Activated naive CD4-positive, alpha-beta T cell treated with anti-CD3 and anti-CD28 coated beads, Interleukin-2, amount 50 U/mL, for 72 hours (primary cell): ENCODE measurements at regions not wholly inside any gene's neighbourhood (a gene's known extent, or its start where the extent isn't known, plus 50 kb on each side); places are given as distances from the start of the nearest gene placed in this dataset.

Source experiments
- ATAC-seq, 2 donors: fragments of 150-1000 bp; cut with Tn5 transposase; 2 replicates each; pipeline ENCODE4 v1.10.0; 2021; ENCODE audit warnings: mild to moderate bottlenecking in 2 of 2, moderate library complexity in 2 of 2
- DNase-seq, 2 donors: peaks; one replicate each; pipeline ENCODE4 v3.0.0; 2021 to 2022; ENCODE audit warnings: low spot score in 2 of 2
- H3K27ac Mint-ChIP-seq, 2 donors: one replicate each; pipeline ENCODE4 v1.8.0; 2022; ENCODE audit warnings: mild to moderate bottlenecking in 2 of 2, mixed read lengths in 2 of 2
- H3K36me3 Mint-ChIP-seq, 2 donors: one replicate each; pipeline ENCODE4 v1.8.0; 2022; ENCODE audit warnings: mixed read lengths in 2 of 2
- H3K9me3 Mint-ChIP-seq, 2 donors: one replicate each; pipeline ENCODE4 v1.8.0; 2022; ENCODE audit warnings: mixed read lengths in 2 of 2

DNA sequence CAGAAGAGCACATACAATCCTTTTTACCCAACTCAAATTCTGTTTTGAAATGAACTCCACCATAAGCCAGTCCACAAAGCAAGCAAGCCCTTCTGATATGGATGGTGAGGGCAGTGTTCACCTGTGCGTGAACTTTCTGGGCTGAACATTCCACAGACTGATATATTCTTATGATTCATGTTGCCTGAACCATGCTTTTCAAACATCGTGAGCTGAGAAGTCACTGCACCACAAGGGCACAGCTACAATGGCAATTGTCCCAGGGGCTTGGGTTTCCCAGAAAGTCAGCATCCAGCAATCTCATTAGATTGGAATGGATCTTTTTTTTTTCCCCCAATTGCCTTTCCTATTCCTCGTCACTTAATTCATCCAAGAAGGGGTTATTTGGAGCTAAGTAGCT is 86.9 kb upstream of the ZNF438 start:
- no peak for ATAC-seq
- peaks cover 3 to 5% of the 10 kb centered on the region in 2 donors for H3K9me3 Mint-ChIP-seq

DNA sequence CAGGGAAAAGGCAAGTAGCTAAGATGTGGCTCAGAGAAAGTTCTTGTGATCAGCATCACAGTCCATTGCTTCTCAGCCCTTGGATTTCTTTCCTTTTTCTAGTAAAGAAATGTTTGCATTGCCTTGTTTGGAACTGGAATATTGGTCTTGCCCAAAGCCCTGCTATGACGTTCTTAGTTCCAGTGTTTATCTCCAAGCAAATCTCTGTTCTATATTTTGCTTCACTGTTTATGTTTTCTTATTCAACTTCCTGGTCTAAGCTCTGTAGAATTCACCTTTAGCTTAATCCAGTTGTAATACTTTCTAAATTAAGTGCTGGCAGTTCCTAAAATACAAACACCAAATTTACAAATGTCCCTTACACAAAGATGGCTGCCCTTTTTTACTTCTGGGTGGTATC is 88.7 kb upstream of the ZNF438 start:
- Mint-ChIP-seq H3K9me3 (peaks cover under 1 to 5% of the 10 kb centered on the region in 2 donors), H3K27ac (no peak overlapping the region), H3K36me3 (no peaks in the 10 kb centered on the region)
- no peak for DNase-seq
- no peak for ATAC-seq

More for the DNA sequence above, 86.9 kb upstream of the ZNF438 start:
- H3K27ac Mint-ChIP-seq = no peak overlapping the region
- H3K36me3 Mint-ChIP-seq = no peaks in the 10 kb centered on the region
- no peak for DNase-seq

DNA sequence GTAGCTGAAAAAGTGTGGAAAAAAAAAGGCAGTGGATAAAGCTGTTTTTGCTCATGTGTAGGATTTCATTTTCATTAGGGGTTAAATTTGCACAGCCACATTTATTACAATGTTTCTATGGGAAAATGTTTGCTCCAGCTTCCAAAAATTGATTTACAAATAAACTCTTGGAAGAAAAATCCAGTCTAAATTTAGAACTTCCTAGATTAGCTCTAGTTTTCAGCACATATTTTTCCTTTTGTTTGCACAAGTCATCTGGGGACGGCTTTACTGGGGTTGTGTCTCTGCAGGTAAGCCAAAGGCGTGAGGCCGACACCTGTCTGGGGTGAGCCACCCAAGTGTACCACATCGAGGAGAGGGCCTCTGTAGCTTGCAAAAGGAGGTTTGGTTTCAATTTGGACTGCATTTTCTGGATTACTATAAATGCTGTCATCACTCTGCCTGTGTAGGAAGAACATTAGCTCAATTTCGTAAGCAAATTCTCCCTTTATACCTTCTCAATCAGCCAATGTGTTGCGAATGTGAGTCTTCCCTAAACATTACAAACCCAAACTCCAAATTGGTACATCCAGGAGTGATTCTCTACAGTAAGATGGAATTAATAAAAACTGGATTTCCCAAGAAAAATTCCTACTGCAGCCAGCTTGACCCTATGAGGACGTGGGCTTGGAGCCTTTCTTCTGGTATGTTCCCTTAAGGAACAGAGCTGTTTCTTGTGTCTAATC is 89.5 kb upstream of the ZNF438 start:
- Mint-ChIP-seq H3K9me3 (peaks cover 0 to 5% of the 10 kb centered on the region in 2 donors), H3K36me3 (no peaks in the 10 kb centered on the region), H3K27ac (no peak overlapping the region)
- ATAC-seq = no peak
- DNase-seq = no peak

DNA sequence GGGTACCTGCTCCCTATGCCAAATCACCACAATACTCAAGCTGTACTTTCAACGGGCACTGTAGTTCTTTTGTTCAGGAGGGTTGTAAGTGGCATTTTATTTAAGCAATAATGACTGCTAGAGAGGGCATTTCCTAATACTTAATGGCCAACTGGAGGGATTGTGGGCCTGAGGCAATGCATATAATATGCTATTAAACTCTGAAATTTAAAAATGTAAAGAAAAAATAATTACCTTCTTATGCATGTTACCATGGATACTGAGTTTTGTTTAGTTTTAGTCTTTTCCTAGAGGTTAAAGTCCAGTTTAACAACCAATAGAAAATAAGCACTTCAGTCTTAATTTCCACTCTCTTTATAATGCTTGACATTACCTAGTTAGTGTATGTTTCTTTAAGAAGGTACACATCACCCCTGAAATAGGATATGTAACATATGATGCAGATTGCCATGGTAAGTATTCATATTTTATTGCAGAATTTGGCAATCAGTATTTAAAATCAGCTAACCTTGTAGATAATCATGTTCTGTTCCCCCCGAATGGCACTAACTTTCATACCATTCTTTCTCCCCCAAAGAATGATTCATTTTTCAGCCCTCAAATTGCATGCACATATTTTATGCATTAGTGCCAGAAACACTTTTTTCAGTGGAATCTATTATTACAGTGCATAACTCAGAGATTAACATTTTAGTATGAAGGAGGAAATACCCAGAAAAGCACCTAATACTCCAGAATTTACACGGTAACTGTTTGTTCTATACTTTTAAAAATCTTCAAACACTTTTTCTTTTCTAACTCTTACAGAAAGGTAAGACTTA is 90.3 kb upstream of the ZNF438 start:
- ATAC-seq (no peak), DNase-seq (no peak)
- H3K9me3 Mint-ChIP-seq = peaks cover 0 to 5% of the 10 kb centered on the region in 2 donors
- no peak overlapping the region for H3K27ac Mint-ChIP-seq
- H3K36me3 Mint-ChIP-seq = no peaks in the 10 kb centered on the region

DNA sequence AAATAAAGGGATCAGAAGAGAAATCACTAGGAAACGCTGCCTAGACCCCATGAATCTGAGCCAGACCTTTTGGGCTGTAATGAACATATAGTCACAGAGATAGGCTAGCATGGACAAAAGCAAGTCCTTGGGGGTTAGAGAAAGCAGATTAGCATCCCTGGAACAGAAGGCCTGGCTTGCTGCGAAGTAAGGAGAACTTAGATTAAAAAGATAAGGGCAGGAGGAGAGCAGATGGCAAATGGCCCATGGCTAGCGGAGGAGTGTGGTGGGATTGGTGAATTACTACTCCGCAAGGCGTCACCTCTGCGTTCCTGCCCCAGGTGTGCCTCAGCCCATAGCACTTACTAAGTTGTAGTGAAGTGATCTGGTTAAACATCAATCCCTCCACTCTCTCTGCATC is 92.3 kb upstream of the ZNF438 start:
- peaks cover 0 to 5% of the 10 kb centered on the region in 2 donors for H3K9me3 Mint-ChIP-seq
- H3K27ac Mint-ChIP-seq = peak overlapping the region in 1 of 2 donors; percentile 11
- H3K36me3 Mint-ChIP-seq = no peaks in the 10 kb centered on the region
- ATAC-seq = no peak
- no peak for DNase-seq

DNA sequence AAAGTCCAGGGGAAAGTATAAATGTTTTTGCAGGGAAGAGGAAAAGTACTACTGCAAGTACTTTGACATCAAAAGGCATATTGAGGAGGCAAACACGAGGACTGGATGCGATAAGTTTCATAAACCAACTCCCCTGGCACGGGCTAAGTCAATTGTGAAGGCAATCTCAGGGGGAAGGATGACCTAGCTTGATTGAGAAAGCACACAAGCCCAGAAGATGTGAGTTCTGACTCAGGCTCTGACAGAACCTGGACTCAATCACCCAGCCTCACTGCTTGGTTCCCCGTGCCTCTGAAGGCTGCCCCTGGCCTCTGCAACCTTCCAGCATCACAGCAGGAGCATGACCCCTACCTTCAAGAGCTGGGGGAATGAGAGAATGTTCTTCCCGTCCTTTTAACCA is 93.2 kb upstream of the ZNF438 start:
- H3K36me3 Mint-ChIP-seq = no peaks in the 10 kb centered on the region
- ATAC-seq (peak; percentile 39 to 48), DNase-seq (no peak)
- H3K27ac Mint-ChIP-seq = no peak overlapping the region
- peaks cover 0 to 4% of the 10 kb centered on the region in 2 donors for H3K9me3 Mint-ChIP-seq

DNA sequence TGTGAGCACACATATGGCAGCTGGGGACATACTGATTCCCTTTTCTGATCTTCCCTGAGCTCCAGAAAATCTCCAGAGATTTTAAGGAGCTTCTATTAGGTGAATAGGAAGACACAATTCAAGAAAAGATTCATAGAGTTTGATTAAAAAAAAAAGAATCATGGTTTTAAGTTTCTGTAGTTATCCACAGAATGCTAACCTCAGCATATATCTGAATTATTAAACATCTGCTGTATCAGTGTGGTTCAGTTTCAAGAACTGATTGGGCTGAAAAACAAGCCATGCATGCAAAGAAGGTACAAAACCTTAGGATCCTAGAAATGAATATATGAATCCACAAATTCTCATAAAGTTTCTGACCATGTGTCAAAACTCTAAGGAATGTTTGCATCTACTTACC is 94.1 kb upstream of the ZNF438 start:
- Mint-ChIP-seq H3K36me3 (no peaks in the 10 kb centered on the region), H3K9me3 (no peaks in the 10 kb centered on the region), H3K27ac (no peak overlapping the region)
- ATAC-seq = peak in 1 of 2 donors; percentile 9
- no peak for DNase-seq

DNA sequence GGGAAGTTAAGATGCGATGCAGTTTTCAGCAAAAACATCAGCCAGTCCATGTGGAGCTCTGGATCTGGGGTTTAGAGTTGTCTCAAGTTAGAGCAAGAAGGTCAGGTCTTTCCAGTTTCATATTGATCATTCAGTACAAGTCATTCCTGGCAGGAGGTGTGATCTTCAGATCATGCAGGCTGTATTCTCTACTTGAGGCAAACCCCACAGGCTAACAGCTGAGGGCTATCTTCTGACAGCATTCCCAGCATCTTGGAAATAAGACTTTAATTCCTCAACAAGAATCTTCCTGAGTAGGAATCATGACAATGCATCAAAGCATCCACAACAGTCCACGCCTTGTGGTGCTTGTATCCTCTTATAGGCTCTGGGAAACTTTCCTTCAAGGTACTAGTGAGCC is 94.9 kb upstream of the ZNF438 start:
- H3K9me3 Mint-ChIP-seq = no peaks in the 10 kb centered on the region
- DNase-seq (no peak), ATAC-seq (peak; percentile 67 to 72)
- H3K27ac Mint-ChIP-seq = no peak overlapping the region
- no peaks in the 10 kb centered on the region for H3K36me3 Mint-ChIP-seq

DNA sequence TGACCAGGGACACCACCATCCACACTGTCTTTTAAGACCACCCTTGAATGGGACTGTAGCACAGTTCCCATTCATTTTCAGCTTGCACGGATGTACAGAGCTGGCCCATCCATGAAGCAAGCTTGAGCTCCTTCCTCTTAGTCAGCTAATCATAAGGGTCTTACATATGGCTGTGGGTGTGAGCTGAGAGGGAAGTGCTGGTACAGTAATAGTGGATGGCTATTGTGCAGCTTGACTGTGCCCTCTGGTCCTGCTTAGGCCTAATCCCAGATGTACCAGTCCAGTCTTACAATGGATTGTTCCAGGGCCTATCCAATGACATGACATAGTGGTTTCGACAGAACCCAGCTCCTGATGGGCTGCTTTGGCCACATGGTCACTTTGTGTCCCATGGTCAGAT is 96.9 kb upstream of the ZNF438 start:
- DNase-seq (no peak), ATAC-seq (no peak)
- no peaks in the 10 kb centered on the region for H3K9me3 Mint-ChIP-seq
- no peak overlapping the region for H3K27ac Mint-ChIP-seq
- H3K36me3 Mint-ChIP-seq = no peaks in the 10 kb centered on the region

DNA sequence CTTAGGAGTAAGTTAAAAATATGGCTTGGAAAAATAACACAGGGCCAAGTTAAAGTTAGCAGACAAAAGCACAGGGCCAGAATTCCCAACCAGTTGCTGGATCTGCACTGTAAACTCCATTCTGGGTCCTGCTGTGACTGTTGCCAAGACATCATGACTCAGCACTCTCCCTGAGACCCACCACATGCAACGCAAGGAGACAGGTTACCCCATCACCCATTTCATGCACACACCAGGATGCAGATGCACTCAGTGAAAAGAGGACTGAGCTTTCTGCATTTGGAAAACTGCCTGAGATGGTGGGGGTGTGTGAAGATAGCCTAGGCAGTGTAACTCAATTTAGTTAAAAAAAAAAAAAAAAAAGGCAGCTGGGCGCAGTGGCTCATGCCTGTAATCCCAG is 97.6 kb upstream of the ZNF438 start:
- ATAC-seq (no peak), DNase-seq (no peak)
- Mint-ChIP-seq H3K9me3 (no peaks in the 10 kb centered on the region), H3K36me3 (no peaks in the 10 kb centered on the region), H3K27ac (no peak overlapping the region)

DNA sequence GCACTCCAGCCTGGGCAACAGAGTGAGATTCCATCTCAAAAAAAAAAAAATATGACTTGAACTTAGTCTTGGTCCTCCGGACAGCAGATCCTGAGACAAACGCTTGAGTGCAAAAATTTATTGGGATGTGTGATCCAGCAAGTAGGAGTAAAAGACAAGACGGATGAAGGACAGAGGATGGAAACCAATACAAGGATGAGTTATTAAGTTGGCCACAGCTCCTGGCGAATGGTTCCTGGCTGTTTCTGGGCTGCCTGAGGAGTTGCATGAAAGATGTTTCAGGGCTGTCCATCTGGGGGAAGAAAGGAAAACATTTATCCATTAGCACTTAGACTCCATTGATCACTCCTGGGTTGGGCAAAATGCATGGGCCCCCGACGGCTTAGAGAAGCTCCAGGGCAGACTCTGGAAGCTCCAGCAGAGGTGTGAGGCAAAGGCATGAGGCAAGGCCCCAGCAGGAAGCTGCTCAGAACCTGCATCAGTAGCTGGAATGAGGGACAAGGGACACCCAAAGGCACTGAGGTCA is 98.3 kb upstream of the ZNF438 start:
- ATAC-seq (no peak), DNase-seq (no peak)
- H3K27ac Mint-ChIP-seq = no peak overlapping the region
- H3K9me3 Mint-ChIP-seq = no peaks in the 10 kb centered on the region
- H3K36me3 Mint-ChIP-seq = no peaks in the 10 kb centered on the region

DNA sequence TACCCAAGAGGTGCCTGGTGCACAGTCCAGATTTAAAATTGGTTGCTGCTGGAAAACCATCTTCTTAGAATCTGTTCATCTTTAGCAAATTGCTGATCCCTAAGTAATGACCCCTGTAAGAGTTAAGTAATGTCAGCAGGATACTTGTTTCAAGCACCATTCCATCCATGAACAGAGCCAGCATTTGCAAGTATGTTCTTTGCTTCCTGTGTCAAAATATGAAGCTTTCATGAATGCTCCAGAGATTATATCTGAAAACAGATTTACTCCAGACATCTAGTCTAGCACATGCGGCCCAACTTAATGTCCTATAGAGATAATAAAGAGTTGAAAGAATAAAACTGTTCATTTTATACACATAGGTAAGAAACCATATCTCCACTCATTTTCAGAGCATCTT is 98.7 kb upstream of the ZNF438 start:
- DNase-seq (no peak), ATAC-seq (no peak)
- no peak overlapping the region for H3K27ac Mint-ChIP-seq

DNA sequence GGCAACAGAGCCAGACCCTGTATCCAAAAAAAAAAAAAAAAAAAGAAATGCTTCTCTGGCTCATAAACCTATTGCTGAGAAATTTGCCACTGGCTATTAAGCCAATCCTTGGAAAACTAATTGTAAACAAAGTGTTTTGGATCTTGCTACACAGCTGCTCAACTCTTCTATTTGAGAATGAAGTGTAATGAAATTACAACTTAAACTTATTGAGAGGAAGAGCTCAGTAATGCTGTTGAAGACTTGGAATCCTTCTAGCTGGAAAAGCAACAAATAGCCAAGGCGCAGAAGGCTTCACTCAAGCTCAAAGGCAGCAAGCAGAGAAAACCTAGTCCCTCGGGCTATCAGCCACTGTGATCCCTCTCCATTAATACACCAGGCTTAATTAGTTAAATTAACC is 99.6 kb upstream of the ZNF438 start:
- H3K36me3 Mint-ChIP-seq = no peaks in the 10 kb centered on the region
- DNase-seq (no peak), ATAC-seq (no peak)

More for the DNA sequence above, 98.7 kb upstream of the ZNF438 start:
- no peaks in the 10 kb centered on the region for H3K9me3 Mint-ChIP-seq
- H3K36me3 Mint-ChIP-seq = no peaks in the 10 kb centered on the region

DNA sequence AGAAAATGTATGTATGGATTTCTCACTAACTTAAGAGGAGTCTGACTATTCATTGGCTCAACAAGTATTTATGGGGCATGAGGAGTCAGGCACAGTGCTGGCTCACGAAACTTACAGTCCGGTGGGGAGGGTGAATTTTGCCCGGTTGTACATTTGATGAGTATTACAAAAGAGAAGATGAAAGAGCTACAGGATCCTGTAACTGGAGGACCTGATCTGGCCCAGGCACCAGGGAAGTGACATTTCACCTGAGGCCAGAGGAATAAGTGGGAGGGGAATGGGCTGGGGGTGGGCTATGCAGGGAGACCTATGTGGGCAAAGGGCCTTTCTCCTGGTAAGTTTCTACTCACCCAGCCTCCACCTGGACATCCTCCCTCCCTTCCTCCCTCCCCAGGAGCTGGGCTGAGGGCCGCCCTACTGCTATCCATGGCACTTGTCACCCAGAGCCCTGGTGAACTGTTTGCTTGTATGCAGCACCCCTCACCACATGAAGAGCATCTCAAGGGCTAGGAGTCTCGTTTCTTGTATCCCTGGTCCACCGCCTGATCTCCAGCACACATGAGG is 101.1 kb upstream of the ZNF438 start:
- no peaks in the 10 kb centered on the region for H3K9me3 Mint-ChIP-seq
- no peaks in the 10 kb centered on the region for H3K36me3 Mint-ChIP-seq
- DNase-seq (no peak), ATAC-seq (no peak)
- H3K27ac Mint-ChIP-seq = no peak overlapping the region

More for the DNA sequence above, 99.6 kb upstream of the ZNF438 start:
- Mint-ChIP-seq H3K9me3 (no peaks in the 10 kb centered on the region), H3K27ac (no peak overlapping the region)

DNA sequence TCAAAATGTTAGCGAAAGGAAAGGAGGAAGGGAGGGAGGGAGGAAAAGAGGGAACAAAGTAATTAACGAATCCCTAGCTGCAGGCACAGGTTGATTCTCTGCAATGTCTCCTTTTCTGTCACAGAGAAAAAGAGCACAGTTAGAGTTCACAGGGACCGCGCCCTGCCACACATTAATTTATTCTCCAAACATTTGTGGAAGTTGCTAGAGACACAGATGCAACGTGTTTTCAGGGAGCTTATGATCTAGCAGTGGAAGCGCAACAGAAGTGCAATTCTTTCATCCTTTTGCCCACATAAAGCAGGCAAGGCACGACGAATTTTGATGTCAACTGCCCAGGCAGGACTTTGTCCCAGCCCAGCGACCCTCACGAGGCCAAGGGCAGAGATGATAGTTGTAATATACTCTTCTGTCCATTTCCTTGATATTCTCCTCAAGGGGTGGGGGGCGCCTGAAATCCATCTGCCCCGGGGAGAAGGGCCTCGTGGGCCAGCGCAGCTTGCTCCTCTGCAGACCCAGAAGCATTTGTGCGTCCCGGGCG is 101.7 kb upstream of the ZNF438 start:
- Mint-ChIP-seq H3K9me3 (no peaks in the 10 kb centered on the region), H3K27ac (peak overlapping the region in 1 of 2 donors; percentile 89), H3K36me3 (no peaks in the 10 kb centered on the region)
- DNase-seq (no peak), ATAC-seq (no peak)

DNA sequence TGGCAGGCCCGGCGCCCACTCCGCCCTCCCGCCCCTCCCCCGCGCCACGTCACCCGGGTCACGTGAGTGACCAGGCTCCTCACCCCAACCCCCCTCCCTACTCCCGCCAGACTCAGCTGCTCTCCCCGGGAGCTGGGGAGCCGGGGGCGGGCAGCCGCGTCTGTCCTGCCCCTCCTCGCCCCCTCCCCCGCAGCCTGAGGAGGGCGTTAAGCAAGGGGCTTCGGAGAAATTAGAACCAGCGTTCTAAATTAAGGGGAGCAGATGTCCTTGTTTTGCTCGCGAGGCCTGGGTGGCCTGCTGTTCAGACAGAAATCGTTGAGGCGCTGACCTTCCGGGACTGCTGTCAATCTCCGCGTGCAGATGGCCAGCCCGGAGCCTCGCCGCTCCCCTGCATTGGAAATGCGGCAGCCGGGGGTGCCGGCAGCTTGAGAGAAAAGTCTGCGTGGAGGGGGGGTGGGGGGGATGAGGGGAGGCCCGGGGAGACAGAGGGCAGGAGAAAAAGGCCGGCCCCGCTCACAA is 102.2 kb upstream of the ZNF438 start:
- no peaks in the 10 kb centered on the region for H3K36me3 Mint-ChIP-seq
- ATAC-seq (peak; percentile 62), DNase-seq (peak; percentile 27 to 60)
- H3K27ac Mint-ChIP-seq = peak overlapping the region in 1 of 2 donors; percentile 89
- H3K9me3 Mint-ChIP-seq = no peaks in the 10 kb centered on the region
